A549 (cell line): ENCODE measurements at regions not wholly inside any gene's neighbourhood (a gene's known extent, or its start where the extent isn't known, plus 50 kb on each side); places are given as distances from the start of the nearest gene placed in this dataset.

ENCODE experiments used
- ATAC-seq, 2 experiments: fragments of 200-7000 bp in 1 of 2; fragments of >200 bp in 1 of 2; cut with Nextera tagmentation in 1 of 2; cut with Tn5 transposase in 1 of 2; 3 replicates each; pipeline versions ENCODE4 v1.8.0 to v1.9.1; 2018 to 2020; ENCODE audit warnings: mild to moderate bottlenecking in 1 of 2, moderate library complexity in 1 of 2
- CTCF ChIA-PET: fragments of 300-600 bp; sonication (Branson Sonifier 250); formaldehyde crosslinking; extraction: SDS; loops from one replicate; lab custom pipeline; 2021; ENCODE audit warnings: antibody characterized with exemption, inconsistent platforms; lab: Yijun Ruan, JAX
- POLR2A ChIA-PET: fragments of 350-600 bp; formaldehyde crosslinking; extraction: SDS; loops from one replicate; lab custom pipeline; 2021; ENCODE audit warnings: antibody characterized with exemption, inconsistent platforms; lab: Yijun Ruan, JAX
- DNase-seq, 2 experiments: peaks; one replicate each; pipeline versions ENCODE4 v3.0.0 to v3.0.0-alpha.2; 2011 to 2016; ENCODE audit warnings: low read depth in 1 of 2, low spot score in 1 of 2
- FAIRE-seq: peaks from 2 replicates; lab custom pipeline; 2011; peaks lifted over from hg19 to GRCh38; lab: Jason Lieb, UNC
- H3K27ac ChIP-seq, 2 experiments: fragments of >200 bp; sonication (Bioruptor Twin); formaldehyde crosslinking; 3 replicates each; pipeline ENCODE4 v1.5.1; 2016 to 2017
- H3K4me1 ChIP-seq: fragments of >200 bp; sonication (Bioruptor Twin); formaldehyde crosslinking; 3 replicates; pipeline ENCODE4 v1.6.1; 2016
- H3K4me2 ChIP-seq: fragments of >200 bp; sonication (Bioruptor Twin); formaldehyde crosslinking; 3 replicates; pipeline ENCODE4 v1.6.1; 2016
- H3K4me3 ChIP-seq: fragments of >200 bp; sonication (Bioruptor Twin); formaldehyde crosslinking; 3 replicates; pipeline ENCODE4 v1.5.1; 2016
- H3K9me3 ChIP-seq: fragments of >200 bp; sonication (Bioruptor Twin); formaldehyde crosslinking; 3 replicates; pipeline ENCODE4 v1.6.1; 2016
- CBX2 ChIP-seq: fragments of 200-600 bp; sonication (generic); IDR thresholded peaks from 2 replicates; pipeline ENCODE4 v1.6.1; 2016; ENCODE audit warnings: low read depth, mild to moderate bottlenecking, borderline replicate concordance
- CBX8 ChIP-seq: fragments of 200-600 bp; sonication (generic); IDR thresholded peaks from 2 replicates; pipeline ENCODE4 v1.6.1; 2016
- E2F6 ChIP-seq: IDR thresholded peaks from 2 replicates; pipeline ENCODE4 v1.6.1; 2012; ENCODE audit warnings: low read depth, borderline replicate concordance
- EHMT2 ChIP-seq: fragments of 200-600 bp; sonication (generic); IDR thresholded peaks from 2 replicates; pipeline ENCODE4 v1.6.1; 2016; ENCODE audit warnings: antibody characterized with exemption, low read depth, mild to moderate bottlenecking, moderate library complexity
- ELK1 ChIP-seq: fragments of 150-350 bp; IDR thresholded peaks from 2 replicates; pipeline ENCODE4 v1.6.1; 2014; ENCODE audit warnings: low read depth, mild to moderate bottlenecking, low read length
- EP300 ChIP-seq, 2 experiments: fragments of >200 bp; sonication (Bioruptor Twin); formaldehyde crosslinking; IDR thresholded peaks; 2 replicates in 1 of 2; 3 replicates in 1 of 2; pipeline ENCODE4 v1.6.1; 2016 to 2017
- GATA3 ChIP-seq: IDR thresholded peaks from 2 replicates; pipeline ENCODE4 v1.6.1; 2012; ENCODE audit warnings: borderline replicate concordance
- HDAC2 ChIP-seq: fragments of 200-600 bp; sonication (generic); IDR thresholded peaks from 2 replicates; pipeline ENCODE4 v1.6.1; 2016
- HOXA7 ChIP-seq: fragments of 250-450 bp; sonication (Bioruptor Pico); IDR thresholded peaks from 2 replicates; pipeline ENCODE4 v1.5.0; 2020; ENCODE audit warnings: mild to moderate bottlenecking, moderate library complexity
- KDM1A ChIP-seq: fragments of 200-600 bp; sonication (generic); IDR thresholded peaks from 2 replicates; pipeline ENCODE4 v1.6.1; 2016; ENCODE audit warnings: low read depth, mild to moderate bottlenecking
- MAZ ChIP-seq: fragments of 150-350 bp; IDR thresholded peaks from 2 replicates; pipeline ENCODE4 v1.6.1; 2014; ENCODE audit warnings: antibody characterized with exemption, low read depth, low read length, borderline replicate concordance
- MYC ChIP-seq: IDR thresholded peaks from 2 replicates; pipeline ENCODE4 v1.6.1; 2012; ENCODE audit warnings: mild to moderate bottlenecking, inconsistent platforms, low read length, improper control_type of control experiment, borderline replicate concordance
- NFE2L2 ChIP-seq: fragments of 150-350 bp; conservative IDR thresholded peaks from 2 replicates; pipeline ENCODE4 v1.6.1; 2014; ENCODE audit warnings: low read length
- NR3C1 ChIP-seq: fragments of >200 bp; sonication (Bioruptor Twin); formaldehyde crosslinking; IDR thresholded peaks from 3 replicates; pipeline ENCODE4 v1.6.1; 2017
- PBX3 ChIP-seq: IDR thresholded peaks from 2 replicates; pipeline ENCODE4 v1.6.1; 2012
- PHF8 ChIP-seq: fragments of 200-600 bp; sonication (generic); IDR thresholded peaks from 2 replicates; pipeline ENCODE4 v1.6.1; 2016; ENCODE audit warnings: low read depth, mild to moderate bottlenecking, antibody characterized with exemption, moderate library complexity, borderline replicate concordance
- POLR2A ChIP-seq: IDR thresholded peaks from 2 replicates; pipeline ENCODE4 v1.6.1; 2012; ENCODE audit warnings: mild to moderate bottlenecking, low read length
- POLR2AphosphoS2 ChIP-seq: conservative IDR thresholded peaks from 2 replicates; pipeline ENCODE4 v1.6.1; 2012; ENCODE audit warnings: low read length, improper control_type of control experiment, inconsistent platforms
- RAD21 ChIP-seq, 2 experiments: fragments of >200 bp in 1 of 2; sonication (Bioruptor Twin) in 1 of 2; formaldehyde crosslinking in 1 of 2; IDR thresholded peaks in 1 of 2; conservative IDR thresholded peaks in 1 of 2; 2 replicates in 1 of 2; 3 replicates in 1 of 2; pipeline ENCODE4 v1.6.1; 2012 to 2018; ENCODE audit warnings: inconsistent platforms in 1 of 2
- RARB ChIP-seq: fragments of 250-450 bp; sonication (Bioruptor Pico); IDR thresholded peaks from 2 replicates; pipeline ENCODE4 v1.8.0; 2021; ENCODE audit warnings: mild to moderate bottlenecking, moderate library complexity
- RNF2 ChIP-seq: fragments of 200-600 bp; sonication (generic); IDR thresholded peaks from 2 replicates; pipeline ENCODE4 v1.6.1; 2016; ENCODE audit warnings: low read depth, mild to moderate bottlenecking, antibody characterized with exemption, moderate library complexity, borderline replicate concordance
- TFCP2L1 ChIP-seq: fragments of 250-450 bp; sonication (Bioruptor Pico); IDR thresholded peaks from 2 replicates; pipeline ENCODE4 v1.5.0; 2021; ENCODE audit warnings: mild to moderate bottlenecking
- TP53 ChIP-seq: fragments of 250-450 bp; sonication (Bioruptor Pico); IDR thresholded peaks from 2 replicates; pipeline ENCODE4 v1.5.0; 2021; ENCODE audit warnings: mild to moderate bottlenecking, moderate library complexity
- USF2 ChIP-seq: fragments of 450-650 bp; IDR thresholded peaks from 2 replicates; pipeline ENCODE4 v1.6.1; 2014; ENCODE audit warnings: antibody characterized with exemption
- ZSCAN20 ChIP-seq: fragments of 250-450 bp; sonication (Bioruptor Pico); IDR thresholded peaks from 2 replicates; pipeline ENCODE4 v1.8.0; 2022; ENCODE audit warnings: mild to moderate bottlenecking, moderate library complexity
- WGBS: methylation state at CpG from one replicate; pipeline ENCODE4 v1.1.6; 2017; ENCODE audit errors: missing lambda C conversion rate; 5-methylcytosine and 5-hydroxymethylcytosine counted together

GRCh38 chr5:1746371-1747078 lies 53.1 kb downstream of the MRPL36 start:
- no peak for ATAC-seq
- no peak overlapping the region for H3K27ac ChIP-seq
- H3K9me3 ChIP-seq = no peaks in the 10 kb centered on the region; the same call in 2 of the 3 replicates
- FAIRE-seq = no peak
- H3K4me2 ChIP-seq = no peak overlapping the region
- POLR2A ChIA-PET = no interaction called here
- no peak for DNase-seq
- 44% methylated on average over 46 of the region's 63 CpGs for WGBS
- H3K4me1 ChIP-seq = no peaks in the 10 kb centered on the region
- CTCF ChIA-PET = no interaction called here
- TF ChIP-seq USF2 (no peak), RNF2 (no peak), EHMT2 (no peak), TFCP2L1 (no peak), ELK1 (no peak), PBX3 (no peak), POLR2AphosphoS2 (no peak), MYC (no peak), GATA3 (no peak), CBX8 (no peak), KDM1A (no peak), EP300 (IDR thresholded peaks at IDR 0.05) (no peak), PHF8 (no peak), MAZ (no peak), ZSCAN20 (CRISPR knock-in tag) (no peak), NFE2L2 (no peak), HOXA7 (CRISPR knock-in tag) (no peak), HDAC2 (no peak)
- no peak overlapping the region for H3K4me3 ChIP-seq

GRCh38 chr5:1745796-1746370 lies 53.8 kb downstream of the MRPL36 start:
- DNase-seq = no peak
- no peak overlapping the region for H3K4me2 ChIP-seq
- no peak overlapping the region for H3K4me3 ChIP-seq
- CTCF ChIA-PET = no interaction called here
- TF ChIP-seq NR3C1 (no peak), E2F6 (no peak), RARB (CRISPR knock-in tag) (no peak), CBX8 (no peak), TP53 (CRISPR knock-in tag) (no peak), HOXA7 (CRISPR knock-in tag) (no peak), EP300 (IDR thresholded peaks at IDR 0.05) (no peak), RAD21 (conservative IDR thresholded peaks at IDR 0.05 in 1 of 2, IDR thresholded peaks at IDR 0.05 in 1 of 2) (no peak), POLR2A (no peak), CBX2 (no peak)
- TF ChIP-seq, all 56 proteins: peak for 0
- ATAC-seq (no peak; a peak in 1 of 6 replicates), FAIRE-seq (no peak)
- Histone ChIP-seq H3K4me1 (no peaks in the 10 kb centered on the region), H3K9me3 (no peaks in the 10 kb centered on the region; the same call in 2 of the 3 replicates), H3K27ac (no peak overlapping the region)
- POLR2A ChIA-PET = no interaction called here
- WGBS = 32% methylated on average over 23 of the region's 29 CpGs
